Left colon (tissue), 2 donors: ENCODE measurements at regions not wholly inside any gene's neighbourhood (a gene's known extent, or its start where the extent isn't known, plus 50 kb on each side); places are given as distances from the start of the nearest gene placed in this dataset.

ENCODE experiments used
- ATAC-seq: fragments of 200-7000 bp; cut with Tn5 transposase; one replicate; pipeline ENCODE4 v1.9.1; 2020; ENCODE audit warnings: mild to moderate bottlenecking, moderate library complexity
- DNase-seq, 2 donors: peaks; one replicate each; pipeline ENCODE4 v3.0.0-alpha.2; 2020
- intact Hi-C, 2 donors: fragments of 100-400 bp; cut with DNase I in 1 of 2; cut with micrococcal nuclease in 1 of 2; formaldehyde crosslinking; loops; one replicate each; pipeline versions ENCODE4 v1.11.2 to v1.14.0; 2022; cut with DNase I, micrococcal nuclease
- donor health status: DM: no; HTN: no; CAD: no.
- donor health status: DM: yes; HTN: yes; CAD: no.

- no peak for DNase-seq
These were observed 693.7 kb downstream of the PCDH18 start for GRCh38 chr4:136838607-136839006.

DNA sequence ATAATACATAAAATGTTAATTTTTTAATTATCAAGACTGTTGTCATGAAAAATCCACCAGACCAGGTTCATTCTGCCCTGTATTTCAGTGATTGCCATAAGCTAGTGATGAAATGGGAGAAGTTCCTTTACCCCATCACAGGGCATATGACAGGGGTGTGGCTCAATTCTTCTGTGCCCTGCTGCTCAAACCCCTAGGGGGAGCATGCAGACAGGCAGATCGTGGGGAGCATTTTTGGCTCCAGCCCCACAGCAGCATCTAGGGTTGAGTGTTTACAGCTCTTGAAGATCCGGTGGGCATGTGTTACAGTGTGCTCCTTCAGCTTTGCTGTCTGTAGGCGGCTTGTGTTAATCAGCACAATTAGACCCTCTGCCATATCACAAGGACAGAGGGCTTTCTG is 700.7 kb downstream of the PCDH18 start:
- ATAC-seq: no peak
- DNase-seq: no peak
- intact Hi-C loops: no loop called here

More at GRCh38 chr4:136838607-136839006, 693.7 kb downstream of the PCDH18 start:
- no peak for ATAC-seq
- intact Hi-C loops: no loop called here

- ATAC-seq: no peak
- intact Hi-C loops: no loop called here
- DNase-seq: no peak
These were observed 703.0 kb downstream of the PCDH18 start for GRCh38 chr4:136829280-136829679.

- DNase-seq (no peak), ATAC-seq (no peak)
- intact Hi-C loops: no loop called here
These were observed 709.3 kb downstream of the PCDH18 start for GRCh38 chr4:136823020-136823419.

GRCh38 chr4:136818811-136819330 is 713.4 kb downstream of the PCDH18 start:
- ATAC-seq: no peak
- intact Hi-C loops: no loop called here
- no peak for DNase-seq

DNA sequence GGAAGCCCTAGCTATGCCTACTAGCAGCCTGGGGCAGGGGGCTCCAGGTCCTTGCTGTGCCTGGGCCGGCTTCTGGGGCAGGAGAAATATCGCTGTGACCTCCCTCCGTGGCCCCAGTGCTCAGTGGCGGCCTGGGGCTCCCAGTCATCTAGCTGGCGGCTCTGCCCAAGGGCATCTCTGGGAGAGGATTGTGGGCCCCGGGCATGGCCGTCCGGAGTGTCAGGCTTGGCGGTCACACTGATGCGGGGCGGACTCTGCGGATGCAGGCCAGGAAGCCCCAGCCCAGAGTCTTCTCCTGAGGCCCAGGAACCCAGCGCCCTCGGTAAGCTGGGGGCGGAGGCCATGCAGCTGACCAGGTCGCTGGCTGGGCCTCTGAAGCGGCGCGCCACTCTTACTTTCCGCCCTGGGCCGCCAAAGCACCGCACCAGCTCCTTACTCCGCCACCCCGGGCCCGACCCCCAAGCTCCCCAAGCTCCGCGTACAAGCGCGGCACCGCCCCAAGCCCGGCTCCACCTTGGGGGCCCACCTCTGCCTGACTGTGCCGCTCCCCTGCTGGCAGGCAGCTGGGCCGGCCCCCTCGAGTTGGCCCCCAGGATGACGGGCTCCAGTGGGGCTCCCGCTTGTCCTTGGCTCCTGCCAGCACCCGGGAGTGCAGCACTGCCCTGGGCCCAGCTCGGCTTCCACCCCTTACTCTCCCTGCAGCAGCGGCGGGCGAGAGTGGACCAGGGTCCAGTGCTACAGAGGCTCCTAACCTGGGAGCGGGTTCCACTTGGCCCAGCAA is 720.0 kb downstream of the PCDH18 start:
- DNase-seq (no peak), ATAC-seq (no peak)
- intact Hi-C loops: no loop called here

DNA sequence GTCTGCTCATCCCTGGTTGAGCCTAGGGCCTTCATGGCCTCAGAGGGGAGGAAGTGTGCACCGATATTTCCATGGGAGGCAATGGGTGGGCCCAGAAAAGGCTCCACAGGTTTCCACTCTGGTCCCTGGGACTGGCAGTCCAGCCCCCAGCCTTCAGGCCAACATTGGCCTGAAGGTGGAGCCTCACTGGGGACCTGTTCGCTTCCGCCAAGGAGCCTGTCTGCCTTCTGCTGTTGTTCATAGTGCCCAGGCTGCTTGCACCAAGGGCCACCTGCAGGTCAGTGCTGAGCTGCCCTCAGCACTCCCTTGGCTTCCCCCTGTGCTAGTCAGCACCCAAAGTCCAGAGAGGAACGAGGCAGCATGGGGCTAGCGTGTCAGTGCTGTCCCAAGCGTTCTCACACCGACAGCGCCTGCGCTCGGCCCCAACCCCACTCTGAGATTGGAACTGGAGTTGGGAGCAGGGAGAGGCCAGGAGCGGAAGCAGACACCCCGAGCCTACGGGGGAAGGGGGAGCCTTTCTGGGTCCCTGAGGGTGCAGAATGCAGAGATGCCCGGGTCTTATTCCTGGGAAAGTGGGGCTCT is 720.7 kb downstream of the PCDH18 start:
- intact Hi-C loops: no loop called here

GRCh38 chr4:136810626-136811025 is 721.7 kb downstream of the PCDH18 start:
- DNase-seq: no peak
- intact Hi-C loops: no loop called here
- ATAC-seq: no peak

More for the DNA sequence above, 720.7 kb downstream of the PCDH18 start:
- DNase-seq: no peak
- no peak for ATAC-seq

DNA sequence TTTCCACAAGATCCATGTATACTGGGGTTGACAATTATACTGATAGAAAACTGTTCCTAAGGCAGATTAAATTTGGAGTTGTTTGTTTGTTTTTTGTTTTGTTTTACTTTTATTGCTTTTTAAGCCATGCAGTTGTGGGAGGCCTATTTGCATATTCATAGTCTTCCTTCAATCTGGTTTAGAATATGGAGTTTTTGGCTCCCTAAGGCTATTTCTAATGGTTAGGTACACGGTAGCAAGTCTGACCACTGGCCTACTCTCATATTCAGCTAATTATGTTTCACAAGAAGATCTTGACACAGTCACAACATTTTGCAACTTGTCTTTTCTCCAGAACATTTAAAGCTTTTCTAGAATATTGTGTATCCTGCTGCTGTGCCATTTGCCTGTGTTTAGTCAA is 725.5 kb downstream of the PCDH18 start:
- DNase-seq: no peak
- intact Hi-C loops: no loop called here
- ATAC-seq: no peak

- intact Hi-C loops: no loop called here
- no peak for DNase-seq
- no peak for ATAC-seq
These were observed 726.7 kb downstream of the PCDH18 start for GRCh38 chr4:136805617-136806016.

GRCh38 chr4:136803433-136803832 is 728.9 kb downstream of the PCDH18 start:
- no peak for DNase-seq
- ATAC-seq: no peak
- intact Hi-C loops: no loop called here

DNA sequence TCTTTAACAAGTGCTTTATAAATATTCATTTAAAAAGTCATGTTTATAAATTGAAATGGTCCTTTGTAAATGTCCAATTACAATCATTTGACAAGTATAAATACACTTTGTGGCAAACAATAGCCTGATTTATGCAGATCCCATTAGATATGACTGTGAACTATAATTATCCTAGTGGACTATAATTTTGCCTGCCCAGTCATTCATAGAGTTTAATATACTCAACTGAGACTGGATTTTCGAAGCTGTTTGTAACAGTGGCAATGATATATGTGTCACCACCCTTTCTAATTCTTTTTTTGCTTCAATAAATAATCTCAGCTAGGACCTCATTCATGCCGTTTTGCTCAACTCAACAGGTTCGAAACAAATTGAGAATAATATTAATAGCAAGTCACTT is 732.0 kb downstream of the PCDH18 start:
- DNase-seq: no peak
- no peak for ATAC-seq
- intact Hi-C loops: no loop called here

- no peak for ATAC-seq
- DNase-seq: no peak
- intact Hi-C loops: no loop called here
These were observed 735.3 kb downstream of the PCDH18 start for GRCh38 chr4:136796953-136797352.

- ATAC-seq: no peak
- intact Hi-C loops: no loop called here
- no peak for DNase-seq
These were observed 738.4 kb downstream of the PCDH18 start for GRCh38 chr4:136793848-136794247.

- intact Hi-C loops: no loop called here
- ATAC-seq: no peak
- no peak for DNase-seq
These were observed 748.0 kb downstream of the PCDH18 start for GRCh38 chr4:136784326-136784725.

GRCh38 chr4:136769717-136770116 is 762.6 kb downstream of the PCDH18 start:
- ATAC-seq (no peak), DNase-seq (no peak)
- intact Hi-C loops: no loop called here

DNA sequence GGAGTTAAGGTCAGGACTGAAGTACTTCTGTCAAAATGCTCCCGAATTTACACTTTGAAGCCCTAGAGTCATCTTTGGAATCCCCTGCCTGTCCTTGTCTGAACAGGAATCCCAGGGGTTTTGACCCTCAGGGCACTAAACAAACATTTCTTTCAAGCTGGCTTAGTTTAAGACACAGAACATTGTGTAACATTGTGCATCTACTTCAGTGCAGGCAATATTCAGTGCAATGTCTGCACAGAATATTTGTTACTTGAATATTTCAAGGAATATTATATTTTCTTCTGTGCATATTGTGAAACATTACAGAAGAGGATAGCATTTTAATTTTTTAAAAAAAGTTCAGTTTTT is 763.4 kb downstream of the PCDH18 start:
- DNase-seq (no peak), ATAC-seq (no peak)
- intact Hi-C loops: no loop called here

- intact Hi-C loops: no loop called here
- DNase-seq (no peak), ATAC-seq (no peak)
These were observed 763.9 kb downstream of the PCDH18 start for GRCh38 chr4:136768213-136768924.

DNA sequence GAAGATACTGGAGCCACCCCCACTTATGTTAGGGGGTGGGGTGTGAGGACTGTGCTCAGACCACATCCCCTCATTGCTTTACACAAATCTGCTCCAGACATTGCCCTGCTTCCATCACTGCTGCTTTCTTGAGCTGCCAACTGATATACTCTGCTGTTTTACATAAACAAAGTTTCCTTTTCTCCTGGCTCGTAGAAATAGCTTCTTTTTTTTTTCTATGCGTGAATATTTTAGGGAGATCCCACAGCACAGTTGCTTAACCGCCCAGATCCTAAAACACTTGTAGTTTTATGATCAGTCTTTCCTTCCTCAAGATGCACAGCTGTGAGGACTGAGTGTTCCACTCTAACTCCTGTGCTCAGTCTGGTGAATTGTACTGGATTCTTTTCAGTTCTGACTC is 768.4 kb downstream of the PCDH18 start:
- no peak for ATAC-seq
- no peak for DNase-seq
- intact Hi-C loops: no loop called here

DNA sequence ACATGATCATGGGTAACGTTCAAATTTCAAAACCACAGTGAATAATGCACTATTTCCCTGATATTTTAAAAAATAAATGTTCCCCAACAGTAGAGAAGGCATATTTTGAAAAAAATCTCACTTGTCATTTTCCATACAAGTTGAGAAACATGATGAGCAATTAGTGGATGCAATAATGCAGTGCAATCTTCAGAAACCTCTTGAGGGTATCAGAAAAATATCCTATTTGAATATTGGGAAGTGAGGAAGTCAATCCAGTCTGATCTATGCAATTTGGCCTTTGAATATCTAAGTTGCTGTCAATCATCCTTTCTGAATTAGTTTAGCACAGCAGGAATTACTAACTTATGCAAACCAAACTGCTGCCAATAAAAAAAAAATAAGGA is 776.8 kb downstream of the PCDH18 start:
- ATAC-seq (no peak), DNase-seq (no peak)
- intact Hi-C loops: no loop called here
